Loucy (cell line): ENCODE measurements at regions not wholly inside any gene's neighbourhood (a gene's known extent, or its start where the extent isn't known, plus 50 kb on each side); places are given as distances from the start of the nearest gene placed in this dataset.

Experiments
- H2AFZ ChIP-seq: fragments of 200-600 bp; sonication (generic); 2 replicates; pipeline ENCODE4 v1.6.0; 2016; ENCODE audit warnings: antibody characterized with exemption, mild to moderate bottlenecking, low read length, moderate library complexity
- H3F3A ChIP-seq: fragments of 200-600 bp; 2 replicates; pipeline ENCODE4 v1.6.0; 2016; ENCODE audit warnings: antibody characterized with exemption, low read depth, mild to moderate bottlenecking
- H3K27me3 ChIP-seq: fragments of 200-600 bp; sonication (generic); 2 replicates; pipeline ENCODE4 v1.6.1; 2014; ENCODE audit warnings: low read length, mild to moderate bottlenecking; ENCODE audit not compliant: insufficient read depth, poor library complexity, severe bottlenecking
- H3K36me3 ChIP-seq: fragments of 200-600 bp; sonication (generic); 2 replicates; pipeline ENCODE4 v1.6.1; 2016; ENCODE audit warnings: low read length; ENCODE audit not compliant: insufficient read depth
- H3K4me1 ChIP-seq: fragments of 200-600 bp; sonication (generic); 2 replicates; pipeline ENCODE4 v1.5.1; 2014; ENCODE audit warnings: low read length, mild to moderate bottlenecking; ENCODE audit not compliant: insufficient read depth, poor library complexity, severe bottlenecking
- H3K4me2 ChIP-seq: fragments of 200-600 bp; sonication (generic); 2 replicates; pipeline ENCODE4 v1.6.0; 2014; ENCODE audit warnings: antibody characterized with exemption, low read length, low read depth, mild to moderate bottlenecking; ENCODE audit not compliant: poor library complexity, severe bottlenecking
- H3K4me3 ChIP-seq: fragments of 200-600 bp; sonication (generic); 2 replicates; pipeline ENCODE4 v1.5.1; 2014; ENCODE audit warnings: low read length, mild to moderate bottlenecking, mixed read lengths; ENCODE audit not compliant: poor library complexity, severe bottlenecking
- H3K79me2 ChIP-seq: fragments of 200-600 bp; sonication (generic); 2 replicates; pipeline ENCODE4 v1.6.1; 2014; ENCODE audit warnings: low read length; ENCODE audit not compliant: insufficient read depth
- H3K9ac ChIP-seq: fragments of 200-600 bp; sonication (generic); 2 replicates; pipeline ENCODE4 v1.6.0; 2014; ENCODE audit warnings: mild to moderate bottlenecking, low read depth, low read length, moderate library complexity; ENCODE audit not compliant: poor library complexity, severe bottlenecking
- H3K9me2 ChIP-seq: fragments of 200-600 bp; sonication (generic); replicated peaks from 2 replicates; pipeline ENCODE4 v1.6.1; 2016; ENCODE audit warnings: low read depth, low read length, mixed read lengths
- H3K9me3 ChIP-seq: fragments of 200-600 bp; sonication (generic); 2 replicates; pipeline ENCODE4 v1.6.1; 2014; ENCODE audit warnings: mild to moderate bottlenecking, antibody characterized with exemption, low read length, low read depth; ENCODE audit not compliant: insufficient read depth
- H4K20me1 ChIP-seq: fragments of 200-600 bp; sonication (generic); 2 replicates; pipeline ENCODE4 v1.6.0; 2014; ENCODE audit warnings: antibody characterized with exemption, low read length, mild to moderate bottlenecking; ENCODE audit not compliant: insufficient read depth, poor library complexity, severe bottlenecking
- EZH2phosphoT487 ChIP-seq: fragments of 200-600 bp; IDR thresholded peaks from 2 replicates; pipeline ENCODE4 v1.6.1; 2018; ENCODE audit warnings: antibody characterized with exemption, mild to moderate bottlenecking, moderate library complexity, borderline replicate concordance
- TF ChIP-seq, protein P1 (sequence below): fragments of 200-600 bp; sonication (generic); conservative IDR thresholded peaks from 2 replicates; pipeline ENCODE4 v1.5.1; 2014; ENCODE audit warnings: mild to moderate bottlenecking, antibody characterized with exemption, low read length

DNA sequence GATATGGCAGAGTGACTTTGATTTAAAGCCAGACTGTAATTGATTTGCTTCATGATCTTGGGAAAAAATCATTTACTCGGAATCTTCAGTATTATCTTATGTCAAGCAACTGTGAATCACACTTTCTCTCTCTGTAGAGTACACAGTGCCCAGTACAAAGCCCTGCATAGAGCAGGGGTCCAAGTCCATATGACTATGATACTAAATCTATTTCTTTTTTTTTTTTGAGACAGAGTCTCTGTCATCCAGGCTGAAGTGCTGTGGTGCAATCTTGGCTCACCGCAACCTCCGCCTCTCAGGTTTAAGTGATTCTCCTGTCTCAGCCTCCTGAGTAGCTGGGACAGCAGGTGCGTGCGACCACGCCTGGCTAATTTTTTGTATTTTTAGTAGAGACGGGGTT lies 194.8 kb upstream of the SEMA6A start:
- TF ChIP-seq EZH2phosphoT487: no peak
- TF ChIP-seq, protein P1, sequence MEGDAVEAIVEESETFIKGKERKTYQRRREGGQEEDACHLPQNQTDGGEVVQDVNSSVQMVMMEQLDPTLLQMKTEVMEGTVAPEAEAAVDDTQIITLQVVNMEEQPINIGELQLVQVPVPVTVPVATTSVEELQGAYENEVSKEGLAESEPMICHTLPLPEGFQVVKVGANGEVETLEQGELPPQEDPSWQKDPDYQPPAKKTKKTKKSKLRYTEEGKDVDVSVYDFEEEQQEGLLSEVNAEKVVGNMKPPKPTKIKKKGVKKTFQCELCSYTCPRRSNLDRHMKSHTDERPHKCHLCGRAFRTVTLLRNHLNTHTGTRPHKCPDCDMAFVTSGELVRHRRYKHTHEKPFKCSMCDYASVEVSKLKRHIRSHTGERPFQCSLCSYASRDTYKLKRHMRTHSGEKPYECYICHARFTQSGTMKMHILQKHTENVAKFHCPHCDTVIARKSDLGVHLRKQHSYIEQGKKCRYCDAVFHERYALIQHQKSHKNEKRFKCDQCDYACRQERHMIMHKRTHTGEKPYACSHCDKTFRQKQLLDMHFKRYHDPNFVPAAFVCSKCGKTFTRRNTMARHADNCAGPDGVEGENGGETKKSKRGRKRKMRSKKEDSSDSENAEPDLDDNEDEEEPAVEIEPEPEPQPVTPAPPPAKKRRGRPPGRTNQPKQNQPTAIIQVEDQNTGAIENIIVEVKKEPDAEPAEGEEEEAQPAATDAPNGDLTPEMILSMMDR: no peak
- no peaks in the 10 kb centered on the region for H3K36me3 ChIP-seq
- H3K79me2 ChIP-seq: no peaks in the 10 kb centered on the region
- H3K27me3 ChIP-seq: no peaks in the 10 kb centered on the region
- no peaks in the 10 kb centered on the region for H3F3A ChIP-seq
- no peaks in the 10 kb centered on the region for H4K20me1 ChIP-seq
- H2AFZ ChIP-seq: no peak overlapping the region
- H3K9me2 ChIP-seq: no peaks in the 10 kb centered on the region
- no peak overlapping the region for H3K9ac ChIP-seq
- no peaks in the 10 kb centered on the region for H3K4me1 ChIP-seq
- H3K4me2 ChIP-seq: no peak overlapping the region
- no peaks in the 10 kb centered on the region for H3K9me3 ChIP-seq
- no peak overlapping the region for H3K4me3 ChIP-seq

- no peaks in the 10 kb centered on the region for H3K79me2 ChIP-seq
- H3K27me3 ChIP-seq: no peaks in the 10 kb centered on the region
- no peaks in the 10 kb centered on the region for H3F3A ChIP-seq
- no peak overlapping the region for H3K4me3 ChIP-seq
- H3K9me2 ChIP-seq: no peaks in the 10 kb centered on the region
- TF ChIP-seq, protein P1: no peak
- TF ChIP-seq EZH2phosphoT487: no peak
- no peaks in the 10 kb centered on the region for H3K4me1 ChIP-seq
- H3K9me3 ChIP-seq: no peaks in the 10 kb centered on the region
- H3K9ac ChIP-seq: no peak overlapping the region
- H3K4me2 ChIP-seq: no peak overlapping the region
- H3K36me3 ChIP-seq: no peaks in the 10 kb centered on the region
- no peaks in the 10 kb centered on the region for H4K20me1 ChIP-seq
- H2AFZ ChIP-seq: no peak overlapping the region
Observed at GRCh38 chr5:116766470-116766947, 191.9 kb upstream of the SEMA6A start.

- Histone ChIP-seq H3K4me2 (no peak overlapping the region), H3K9ac (no peak overlapping the region), H4K20me1 (no peaks in the 10 kb centered on the region), H3K79me2 (no peaks in the 10 kb centered on the region), H3K9me2 (no peaks in the 10 kb centered on the region), H3K36me3 (no peaks in the 10 kb centered on the region), H3F3A (no peaks in the 10 kb centered on the region), H2AFZ (no peak overlapping the region), H3K4me3 (no peak overlapping the region), H3K9me3 (no peaks in the 10 kb centered on the region), H3K27me3 (no peaks in the 10 kb centered on the region), H3K4me1 (no peaks in the 10 kb centered on the region)
- TF ChIP-seq EZH2phosphoT487: no peak
- TF ChIP-seq, protein P1: no peak
Observed at GRCh38 chr5:116765441-116765840, 190.8 kb upstream of the SEMA6A start.
